GM13977 (cell line): ENCODE measurements at regions not wholly inside any gene's neighbourhood (a gene's known extent, or its start where the extent isn't known, plus 50 kb on each side); places are given as distances from the start of the nearest gene placed in this dataset.
"Not testable (repeated sequence)": the region's sequence is repeated elsewhere in the genome, so short reads cannot be mapped to it uniquely, and the experiment has no call there.

Source experiments
- DNase-seq: peaks from one replicate; pipeline ENCODE4 v3.0.0; 2012; ENCODE audit warnings: low spot score
- CTCF ChIP-seq: IDR thresholded peaks from 2 replicates; pipeline ENCODE4 v1.5.1; 2012; ENCODE audit warnings: mild to moderate bottlenecking, control low read depth; ENCODE audit not compliant: insufficient read depth; ENCODE audit errors: extremely low read depth, missing control alignments
- in situ Hi-C: fragments of 300-500 bp; cut with MboI; formaldehyde crosslinking; loops from one replicate; pipeline ENCODE4 v1.12.0; 2022; ENCODE audit warnings: low sequenced_read_pairs, low pct_unique_long_range_greater_than_20kb, mixed read lengths, inconsistent platforms; ENCODE audit not compliant: unreplicated experiment

- TF ChIP-seq CTCF: no peak
- in situ Hi-C loops: no loop called here
- DNase-seq: no peak
Observed at GRCh38 chr16:87121816-87122215, 195.4 kb downstream of the C16orf95 start.

- TF ChIP-seq CTCF: no peak
- in situ Hi-C loops: no loop called here
- DNase-seq: no peak
Observed at GRCh38 chr16:87123356-87124001, 193.7 kb downstream of the C16orf95 start.

- in situ Hi-C loops, DNase-seq: not testable (repeated sequence)
Observed at GRCh38 chr16:87124405-87124804, 192.8 kb downstream of the C16orf95 start.

- no peak for TF ChIP-seq CTCF
- DNase-seq: no peak
- in situ Hi-C loops: no loop called here
Observed at GRCh38 chr16:87125206-87126155, 191.7 kb downstream of the C16orf95 start.

GRCh38 chr16:87126403-87127025, 190.7 kb downstream of the C16orf95 start:
- TF ChIP-seq CTCF: no peak
- in situ Hi-C loops: no loop called here
- DNase-seq: no peak

GRCh38 chr16:87127061-87127765, 190.0 kb downstream of the C16orf95 start:
- in situ Hi-C loops: no loop called here
- no peak for DNase-seq
- TF ChIP-seq CTCF: no peak
